ENCODE measurements at regions not wholly inside any gene's neighbourhood (a gene's known extent, or its start where the extent isn't known, plus 50 kb on each side); places are given as distances from the start of the nearest gene placed in this dataset.
A peak's percentile ranks its signal among the peaks of the same experiment; 100 is the strongest.
"Not testable (repeated sequence)": the region's sequence is repeated elsewhere in the genome, so short reads cannot be mapped to it uniquely, and the experiment has no call there.

DNA sequence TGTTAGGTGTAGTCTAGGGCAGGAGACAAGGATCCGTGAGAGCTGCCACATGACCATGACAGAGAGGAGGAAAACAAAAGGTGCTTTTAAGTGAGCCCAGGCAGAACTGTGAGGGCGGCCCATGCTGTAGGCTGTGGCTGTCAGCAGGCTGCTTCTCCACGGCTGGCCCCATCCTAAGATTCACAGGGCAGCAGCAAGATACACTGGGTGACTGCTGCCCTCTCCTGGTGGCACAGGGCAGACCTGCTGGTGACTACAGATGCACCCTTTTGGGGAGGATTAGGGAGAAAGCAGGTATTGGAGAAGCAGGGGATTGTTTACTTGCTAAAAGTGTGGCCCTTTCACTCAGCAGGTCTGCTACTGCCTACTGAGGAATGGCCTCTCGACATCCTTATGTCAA, 112.2 kb upstream of the CCZ1B start:
- not testable (repeated sequence) for DNase-seq (ENCODE audit: low read depth in 2 of 2)

DNA sequence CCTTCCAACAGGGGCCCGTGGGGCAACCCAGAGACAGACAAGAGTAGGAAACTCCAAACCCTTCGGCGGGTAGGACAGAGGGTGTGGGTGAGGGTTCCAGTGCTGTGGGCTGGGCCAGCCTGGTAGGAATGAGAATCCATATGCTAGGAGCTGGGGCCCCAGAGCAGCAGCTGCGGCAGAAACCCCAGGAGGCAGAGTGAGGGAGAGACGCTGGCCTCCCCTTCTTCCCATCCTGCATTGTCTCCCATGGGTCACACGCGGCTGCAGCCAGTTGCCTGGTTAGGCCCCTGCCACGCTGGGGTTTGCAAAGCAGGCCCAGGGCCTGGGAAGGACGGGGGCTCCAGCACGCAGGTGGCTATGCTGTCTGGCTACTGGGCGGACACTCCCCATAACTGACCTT, 113.1 kb upstream of the CCZ1B start:
- not testable (repeated sequence) for DNase-seq (ENCODE audit: low read depth in 2 of 2)

DNA sequence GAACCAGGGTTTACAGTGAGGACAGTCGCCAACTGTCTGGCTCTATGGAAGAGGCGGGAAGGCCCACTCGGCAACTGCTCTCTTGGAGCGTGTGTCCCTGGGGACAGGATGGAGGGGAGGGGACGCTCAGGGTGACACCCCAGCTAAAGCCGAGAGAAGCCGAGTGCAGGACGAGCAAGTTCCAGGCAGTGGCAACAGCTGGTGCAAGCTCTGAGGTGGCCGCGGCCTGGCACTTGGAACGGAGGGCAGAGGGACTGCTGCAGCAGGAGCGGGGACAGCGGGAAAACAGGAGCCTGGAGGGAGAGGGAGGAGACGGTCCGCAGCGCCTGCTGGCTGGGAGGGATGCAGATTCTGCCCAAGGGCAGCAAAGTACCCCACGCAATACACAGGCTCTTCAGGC, 113.8 kb upstream of the CCZ1B start:
- not testable (repeated sequence) for DNase-seq (ENCODE audit: low read depth in 2 of 2)

DNA sequence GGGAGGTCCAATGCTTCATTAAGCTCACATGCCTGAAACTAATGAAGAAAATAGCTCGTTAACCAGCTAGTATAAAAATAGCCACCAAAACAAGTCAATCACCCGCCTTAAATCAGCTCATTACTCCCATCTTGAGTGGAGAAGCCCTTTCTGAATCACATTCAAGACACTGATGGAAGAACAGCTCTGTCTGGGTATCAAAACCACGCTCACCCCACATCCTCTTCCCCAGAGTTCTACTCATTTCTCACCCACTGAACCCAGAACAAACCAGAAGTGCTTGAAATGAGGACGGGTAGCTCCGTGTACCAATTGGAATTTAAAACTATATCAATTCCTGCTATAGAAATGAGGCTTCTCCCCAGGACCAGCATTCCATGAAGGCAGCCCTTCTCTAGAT, 120.8 kb upstream of the CCZ1B start:
- DNase-seq (ENCODE audit: low read depth in 2 of 2) = not testable (repeated sequence)

DNA sequence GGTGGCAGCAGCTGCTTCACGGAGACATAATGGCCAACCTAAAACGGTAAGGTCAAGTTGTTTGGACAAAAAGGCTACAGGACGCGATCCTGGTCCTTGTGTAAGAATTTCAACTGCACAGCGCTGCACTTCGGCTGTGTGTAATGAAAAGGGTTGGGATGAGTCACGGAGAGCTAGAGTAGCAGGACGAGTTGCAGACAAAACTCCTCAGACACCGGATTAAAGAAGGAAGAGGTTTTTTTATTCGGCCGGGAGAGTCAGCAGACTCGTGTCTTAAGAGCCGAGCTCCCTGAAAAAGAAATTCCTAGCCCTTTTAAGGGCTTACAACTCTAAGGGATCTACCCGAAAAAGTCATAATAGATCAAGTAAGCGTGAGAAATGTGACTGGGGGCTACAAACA, 124.2 kb upstream of the CCZ1B start:
- not testable (repeated sequence) for DNase-seq (ENCODE audit: low read depth in 2 of 2)

DNA sequence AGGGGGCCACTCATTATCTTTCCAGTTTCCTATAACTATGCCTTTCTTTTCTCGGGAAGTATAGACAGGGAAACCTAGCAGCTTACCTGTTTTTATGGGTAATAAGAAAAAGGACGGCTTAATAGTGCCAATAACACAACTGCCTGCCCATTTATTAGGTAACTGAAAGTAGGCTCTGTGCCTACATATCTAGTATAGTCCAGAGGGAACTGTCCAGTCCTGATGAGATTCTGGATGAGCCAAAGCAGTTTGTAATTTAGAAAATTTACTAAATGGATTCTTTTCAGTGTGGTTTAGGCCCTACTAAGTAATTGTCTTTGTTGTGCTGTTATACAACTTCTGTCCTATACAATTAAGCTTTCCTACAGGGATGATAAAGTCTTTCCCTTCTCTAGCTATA, 125.5 kb upstream of the CCZ1B start:
- not testable (repeated sequence) for DNase-seq (ENCODE audit: low read depth in 2 of 2)

DNA sequence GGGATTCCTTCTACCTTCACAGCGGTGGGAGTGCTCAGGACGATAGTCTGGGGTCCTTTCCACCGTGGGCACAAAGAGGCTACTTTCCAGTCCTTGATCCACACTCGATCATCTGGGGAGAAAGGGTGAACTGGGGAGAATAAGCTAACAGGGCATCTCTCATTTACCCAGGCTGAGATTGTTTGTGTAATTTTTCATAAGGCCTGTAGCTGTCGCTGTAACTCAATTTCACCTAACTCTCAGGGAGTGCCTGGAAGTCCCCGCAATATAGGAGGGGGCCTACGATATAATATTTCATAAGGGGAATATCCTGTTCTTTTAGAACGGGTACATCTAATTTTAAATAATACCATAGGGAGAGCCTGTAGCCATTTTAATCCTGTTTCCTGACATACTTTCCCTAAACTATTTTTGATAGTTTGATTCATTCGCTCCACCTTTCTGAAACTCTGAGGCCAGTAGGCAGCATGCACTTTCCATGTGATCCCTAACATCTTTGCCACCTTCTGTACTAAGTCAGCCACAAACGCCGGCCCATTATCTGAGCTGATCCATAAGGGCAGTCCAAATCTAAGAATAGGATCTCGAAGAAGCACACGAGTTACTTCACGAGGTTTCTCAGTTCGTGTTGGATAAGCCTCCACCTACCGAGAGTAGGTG, 127.2 kb upstream of the CCZ1B start:
- DNase-seq (ENCODE audit: low read depth in 2 of 2) = not testable (repeated sequence)

DNA sequence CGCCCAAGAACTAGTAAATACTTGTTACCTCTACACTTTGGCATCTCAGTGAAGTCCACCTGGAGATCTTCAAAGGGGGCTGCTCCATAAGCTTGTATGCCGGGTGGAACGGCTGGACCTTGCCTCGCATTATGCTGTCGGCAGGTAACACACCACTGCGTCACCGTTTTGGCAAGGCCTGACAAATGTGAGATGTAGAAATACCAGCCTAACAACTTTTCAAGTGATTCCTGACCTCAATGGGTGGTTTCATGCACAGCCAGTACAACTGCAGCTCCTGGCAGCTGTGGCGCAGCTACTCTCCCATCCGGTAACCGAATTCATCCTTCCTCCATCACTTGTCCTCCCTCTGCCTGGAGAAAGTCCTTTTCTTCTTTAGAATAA, 127.7 kb upstream of the CCZ1B start:
- not testable (repeated sequence) for DNase-seq (ENCODE audit: low read depth in 2 of 2)

DNA sequence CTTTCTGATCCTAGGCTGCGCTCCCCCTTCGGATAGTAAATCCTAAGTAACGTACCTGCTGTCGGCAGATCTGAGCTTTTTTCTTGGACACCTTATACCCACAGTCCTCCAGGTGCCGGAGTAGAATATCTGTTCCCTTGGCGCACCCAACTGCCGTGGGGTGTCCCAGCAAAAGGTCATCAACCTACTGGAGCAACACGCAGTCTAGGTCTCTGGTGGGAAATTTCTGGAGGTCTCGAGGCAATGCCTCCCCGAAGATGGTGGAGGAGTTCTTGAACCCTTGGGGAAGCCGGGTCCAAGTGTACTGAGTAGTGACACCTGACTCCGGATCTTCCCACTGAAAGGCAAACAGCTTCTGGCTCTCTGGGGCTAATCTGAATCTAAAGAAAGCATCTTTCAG, 129.3 kb upstream of the CCZ1B start:
- DNase-seq (ENCODE audit: low read depth in 2 of 2) = not testable (repeated sequence)

DNA sequence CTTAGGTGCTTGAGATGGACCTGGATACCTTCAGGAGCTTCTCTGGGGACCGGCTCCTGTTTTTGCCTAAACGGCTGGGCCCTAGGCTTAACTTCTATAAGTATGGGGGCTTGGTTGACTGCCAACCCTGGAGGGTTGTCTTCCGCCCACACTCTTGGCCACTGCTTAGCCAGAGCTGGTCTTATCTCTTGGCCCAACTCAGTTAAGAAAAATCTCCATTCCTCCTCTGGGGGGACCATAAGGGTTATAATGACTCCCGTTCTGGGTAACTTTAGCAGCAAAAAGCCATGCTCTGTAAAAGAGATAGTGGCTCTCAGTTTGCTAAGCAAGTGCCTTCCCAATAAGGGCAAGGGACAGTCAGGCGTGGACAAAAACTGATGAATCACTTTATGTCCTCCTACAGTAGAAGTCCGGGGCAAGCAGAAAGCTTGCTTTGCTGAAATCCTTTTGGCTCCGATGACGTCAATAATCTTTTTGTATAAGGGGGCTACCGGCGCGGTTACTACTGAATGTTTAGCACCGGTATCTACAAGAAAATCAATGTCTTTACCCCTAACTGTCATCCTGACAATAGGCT, 130.0 kb upstream of the CCZ1B start:
- DNase-seq (ENCODE audit: low read depth in 2 of 2) = not testable (repeated sequence)

DNA sequence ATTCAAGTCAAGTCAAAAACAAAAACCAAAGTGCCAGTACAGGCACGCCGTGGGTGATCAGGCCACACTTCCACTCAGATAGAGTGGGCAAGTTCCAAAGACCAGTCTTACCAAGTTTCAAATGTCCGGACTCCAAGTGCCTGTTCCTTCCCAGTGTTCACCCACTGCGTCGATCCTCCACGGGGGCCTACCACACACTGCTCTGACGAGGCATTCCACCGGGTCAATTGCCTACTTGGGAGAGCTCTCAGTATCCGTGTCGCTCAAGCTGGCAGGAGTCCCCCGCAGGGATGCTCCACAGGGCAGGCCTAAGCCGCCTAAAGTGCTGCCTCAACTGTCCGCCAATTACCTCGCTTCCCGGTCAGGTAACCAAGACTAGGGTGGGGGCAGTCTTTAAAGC, 132.3 kb upstream of the CCZ1B start:
- not testable (repeated sequence) for DNase-seq (ENCODE audit: low read depth in 2 of 2)

DNA sequence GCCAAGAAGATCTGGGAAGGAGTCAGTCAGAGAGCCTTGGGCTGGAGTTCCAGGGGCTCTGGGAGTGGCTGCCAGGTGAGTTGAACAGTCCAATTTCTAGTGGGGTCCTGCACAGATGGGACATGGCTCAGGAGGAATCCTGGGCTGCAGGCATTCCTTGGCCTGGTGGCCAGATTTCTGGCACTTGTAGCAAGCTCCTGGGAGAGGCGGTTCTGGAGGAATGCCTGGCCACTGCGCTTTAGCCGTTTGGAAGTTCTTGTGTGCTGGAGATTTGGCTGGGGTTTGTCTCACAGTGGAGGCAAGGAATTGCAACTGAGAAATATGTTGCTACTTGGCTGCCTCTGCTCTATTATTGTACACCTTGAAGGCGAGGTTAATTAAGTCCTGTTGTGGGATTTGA, 133.9 kb upstream of the CCZ1B start:
- not testable (repeated sequence) for DNase-seq (ENCODE audit: low read depth in 2 of 2)

DNA sequence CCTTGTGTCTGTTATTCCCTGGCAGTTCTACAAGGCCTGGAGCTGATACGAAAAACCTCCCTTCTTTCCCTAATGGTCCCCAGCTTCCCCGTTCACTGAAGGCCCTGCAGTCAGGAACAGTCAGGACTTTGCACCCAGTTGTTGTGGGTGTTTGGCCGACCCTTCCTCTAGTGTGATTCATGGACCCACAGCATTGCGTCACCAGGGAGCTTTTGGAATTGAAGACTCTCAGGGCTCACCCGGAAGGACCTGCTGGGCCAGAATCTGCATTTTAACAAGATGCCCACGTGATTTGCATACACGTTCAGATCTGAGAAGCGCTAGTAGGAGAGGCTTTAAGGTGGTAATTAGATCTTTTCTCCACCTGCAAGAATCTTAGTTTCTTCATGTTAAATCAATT, 136.8 kb upstream of the CCZ1B start:
- not testable (repeated sequence) for DNase-seq (ENCODE audit: low read depth in 2 of 2)

DNA sequence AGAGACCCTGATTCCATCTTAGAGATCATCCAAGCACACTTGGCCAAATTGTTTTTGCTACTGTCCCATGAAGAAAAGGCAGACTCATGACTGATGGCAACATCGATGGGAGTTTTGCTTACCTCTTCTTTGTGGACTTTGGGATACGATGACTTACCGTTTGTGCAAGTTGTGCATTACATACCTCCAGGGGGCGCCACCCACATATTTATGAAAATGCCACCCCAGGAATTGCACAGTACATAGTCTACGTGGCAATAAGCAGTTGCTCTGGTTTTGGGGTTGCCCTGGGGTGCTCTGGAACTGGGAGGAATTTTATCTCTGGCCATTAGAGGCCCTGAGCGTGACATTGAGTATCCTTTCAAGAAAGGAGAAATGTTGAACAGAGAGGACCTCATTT, 139.0 kb upstream of the CCZ1B start:
- DNase-seq (ENCODE audit: low read depth in 2 of 2) = peak; percentile 17 to 31

DNA sequence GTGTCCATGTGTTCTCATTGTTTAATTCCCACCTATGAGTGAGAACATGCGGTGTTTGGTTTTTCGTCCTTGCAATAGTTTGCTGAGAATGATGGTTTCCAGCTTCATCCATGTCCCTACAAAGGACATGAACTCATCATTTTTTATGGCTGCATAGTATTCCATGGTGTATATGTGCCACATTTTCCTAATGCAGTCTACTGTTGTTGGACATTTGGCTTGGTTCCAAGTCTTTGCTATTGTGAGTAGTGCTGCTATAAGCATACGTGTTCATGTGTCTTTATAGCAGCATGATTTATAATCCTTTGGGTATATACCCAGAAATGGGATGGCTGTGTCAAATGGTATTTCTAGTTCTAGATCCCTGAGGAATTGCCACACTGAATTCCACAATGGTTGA, 144.1 kb upstream of the CCZ1B start:
- not testable (repeated sequence) for DNase-seq (ENCODE audit: low read depth in 2 of 2)

DNA sequence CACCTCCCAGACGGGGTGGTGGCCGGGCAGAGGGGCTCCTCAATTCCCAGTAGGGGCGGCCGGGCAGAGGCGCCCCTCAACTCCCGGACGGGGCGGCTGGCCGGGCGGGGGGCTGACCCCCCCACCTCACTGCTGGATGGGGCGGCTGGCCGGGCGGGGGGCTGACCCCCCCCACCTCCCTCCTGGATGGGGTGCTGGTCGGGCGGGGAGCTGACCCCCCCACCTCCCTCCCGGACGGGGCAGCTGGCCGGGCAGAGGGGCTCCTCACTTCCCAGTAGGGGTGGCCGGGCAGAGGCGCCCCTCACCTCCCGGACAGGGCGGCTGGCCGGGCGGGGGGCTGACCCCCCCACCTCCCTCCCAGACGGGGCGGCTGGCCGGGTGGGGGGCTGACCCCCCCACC, 148.8 kb upstream of the CCZ1B start:
- DNase-seq (ENCODE audit: low read depth in 2 of 2) = not testable (repeated sequence)

DNA sequence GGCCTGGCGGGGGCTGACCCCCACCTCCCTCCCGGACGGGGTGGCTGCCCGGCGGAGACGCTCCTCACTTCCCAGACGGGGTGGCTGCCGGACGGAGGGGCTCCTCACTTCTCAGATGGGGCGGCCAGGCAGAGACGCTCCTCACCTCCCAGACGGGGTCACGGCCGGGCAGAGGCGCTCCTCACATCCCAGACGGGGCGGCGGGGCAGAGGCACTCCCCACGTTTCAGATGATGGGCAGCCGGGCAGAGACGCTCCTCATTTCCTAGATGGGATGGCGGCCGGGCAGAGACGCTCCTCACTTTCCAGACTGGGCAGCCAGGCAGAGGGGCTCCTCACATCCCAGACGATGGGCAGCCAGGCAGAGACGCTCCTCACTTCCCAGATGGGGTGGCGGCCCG, 149.3 kb upstream of the CCZ1B start:
- DNase-seq (ENCODE audit: low read depth in 2 of 2) = not testable (repeated sequence)

DNA sequence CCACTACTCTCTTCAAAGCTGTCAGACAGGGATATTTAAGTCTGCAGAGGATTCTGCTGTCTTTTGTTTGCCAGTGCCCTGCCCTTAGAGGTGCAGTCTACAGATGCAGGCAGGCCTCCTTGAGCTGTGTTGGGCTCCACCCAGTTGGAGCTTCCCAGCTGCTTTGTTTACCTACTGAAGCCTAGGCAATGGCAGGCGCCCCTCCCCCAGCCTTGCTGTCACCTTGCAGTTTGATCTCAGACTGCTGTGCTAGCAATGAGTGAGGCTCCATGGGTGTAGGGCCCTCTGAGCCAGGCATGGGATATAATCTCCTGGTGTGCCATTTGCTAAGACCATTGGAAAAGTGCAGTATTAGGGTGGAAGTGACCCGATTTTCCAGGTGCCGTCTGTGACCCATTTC, 151.3 kb upstream of the CCZ1B start:
- not testable (repeated sequence) for DNase-seq (ENCODE audit: low read depth in 2 of 2)

DNA sequence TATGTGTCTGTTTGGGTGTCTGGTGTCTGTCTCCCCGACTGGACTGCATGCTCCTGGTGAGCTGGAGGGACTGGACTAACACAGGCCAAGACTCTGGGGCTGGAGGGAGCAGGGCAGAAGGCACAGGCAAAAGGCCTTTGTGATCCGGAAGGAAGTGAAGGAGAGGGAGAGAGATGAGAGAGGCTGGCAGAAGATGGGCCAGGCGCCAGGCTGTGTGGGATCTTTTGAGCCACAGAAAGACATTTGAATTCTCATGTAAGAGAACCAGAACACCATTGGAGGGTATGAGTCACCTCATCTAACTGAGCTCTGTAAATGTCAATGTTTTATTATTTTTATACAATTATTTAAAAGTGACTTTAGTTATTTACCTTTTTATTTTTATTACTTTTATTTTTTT, 152.3 kb upstream of the CCZ1B start:
- not testable (repeated sequence) for DNase-seq (ENCODE audit: low read depth in 2 of 2)

DNA sequence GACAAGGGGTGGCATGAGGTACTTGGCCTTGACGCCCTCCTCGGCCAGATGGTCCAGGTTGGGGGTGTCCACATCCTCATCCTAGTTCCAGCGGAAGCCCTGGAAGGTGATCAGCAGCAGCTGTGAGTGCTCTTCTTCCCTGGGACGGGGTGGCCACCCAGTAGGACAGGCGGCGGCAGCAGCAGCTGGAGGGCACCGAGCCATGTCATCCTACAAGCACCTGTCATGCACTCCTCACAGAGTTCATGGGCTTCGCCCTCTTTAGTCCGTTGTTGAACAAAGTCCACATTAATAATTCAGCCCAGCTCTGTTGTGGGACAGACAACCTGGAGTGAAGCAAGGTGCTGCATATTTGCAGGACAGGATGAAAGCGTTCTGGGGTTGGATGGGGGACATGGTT, 153.4 kb upstream of the CCZ1B start:
- not testable (repeated sequence) for DNase-seq (ENCODE audit: low read depth in 2 of 2)

DNA sequence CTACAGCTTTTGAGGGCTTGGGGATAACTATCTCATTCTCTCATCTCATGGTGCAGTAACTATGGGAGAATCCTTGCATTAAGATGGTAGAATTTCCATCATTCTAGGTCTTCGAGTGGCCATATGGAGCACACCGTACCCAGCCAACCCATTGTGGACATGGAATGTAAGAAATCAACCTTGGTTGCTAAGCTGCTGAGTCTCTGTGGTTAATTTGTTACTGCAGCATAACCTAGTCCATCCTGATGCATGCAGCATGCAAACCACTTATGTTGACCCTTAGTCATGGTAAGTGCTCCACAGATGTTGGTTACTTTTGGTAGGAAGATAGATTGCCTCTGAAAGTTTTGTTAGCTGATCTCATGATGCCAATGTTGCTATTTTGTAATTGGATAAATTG, 156.3 kb upstream of the CCZ1B start:
- DNase-seq (ENCODE audit: low read depth in 2 of 2) = not testable (repeated sequence)

DNA sequence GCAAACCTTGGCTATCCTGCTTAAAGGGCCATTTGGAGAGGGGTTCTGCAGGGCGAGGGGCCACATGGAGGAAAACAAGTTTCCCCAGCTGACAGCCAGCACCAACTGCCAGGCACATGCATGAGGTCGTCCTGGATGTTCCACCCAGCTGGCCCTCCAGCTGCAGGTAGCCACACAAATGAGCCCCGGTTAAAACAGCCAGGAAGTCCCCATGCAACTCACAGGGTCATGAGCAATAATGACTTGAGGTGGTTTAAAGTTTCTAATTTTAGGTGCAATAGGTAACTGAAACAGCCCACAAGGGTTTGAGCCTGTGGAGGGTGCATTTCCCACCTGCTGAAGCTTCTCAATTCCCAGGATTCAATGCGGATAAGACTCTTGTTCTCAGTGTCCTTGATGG, 160.8 kb upstream of the CCZ1B start:
- DNase-seq (ENCODE audit: low read depth in 2 of 2) = not testable (repeated sequence)

DNA sequence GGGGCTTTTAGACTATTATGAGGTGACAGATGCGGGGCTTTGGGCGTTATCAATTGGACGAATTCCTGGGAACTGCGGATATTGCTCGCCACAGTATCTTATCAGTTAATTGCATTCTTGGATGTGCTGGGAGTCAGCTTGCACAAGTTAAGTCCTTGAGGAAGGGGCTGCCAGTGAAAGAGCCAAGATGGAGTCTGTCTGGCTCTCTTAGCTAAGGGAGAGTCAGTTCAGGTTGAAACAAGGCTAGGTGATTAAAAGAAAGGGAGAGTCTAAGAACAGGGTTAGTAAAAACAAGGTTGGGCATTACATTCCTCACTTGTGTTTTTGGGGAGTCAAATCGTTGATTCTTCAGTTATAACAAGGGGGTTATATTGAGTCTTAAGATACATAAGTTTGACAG, 162.5 kb upstream of the CCZ1B start:
- DNase-seq (ENCODE audit: low read depth in 2 of 2) = not testable (repeated sequence)

DNA sequence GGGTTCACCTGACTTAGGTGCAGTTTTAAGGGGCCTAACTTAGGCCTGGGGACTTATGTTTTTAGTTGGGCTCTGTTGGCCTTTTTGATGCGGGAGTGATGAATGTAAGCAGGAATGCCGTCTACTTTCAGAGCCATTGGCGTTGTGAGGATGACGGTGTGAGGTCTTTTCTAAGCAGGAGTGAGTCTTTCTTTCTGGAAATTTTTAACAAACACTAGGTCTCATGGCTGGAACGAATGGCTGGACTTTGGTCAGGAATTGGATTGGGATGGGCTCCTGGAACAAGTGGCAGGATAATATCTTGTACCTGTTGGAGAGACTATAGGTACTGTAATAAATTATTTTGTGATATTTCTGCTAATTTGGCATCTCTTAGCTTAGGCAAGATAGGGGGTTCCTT, 163.9 kb upstream of the CCZ1B start:
- DNase-seq (ENCODE audit: low read depth in 2 of 2) = not testable (repeated sequence)

Measured in stimulated activated CD8-positive, alpha-beta memory T cell treated with anti-CD3 and anti-CD28 coated beads, Interleukin-7, amount 100 ng/mL, for 4 hours (primary cell).